H1 (cell line): ENCODE measurements at regions not wholly inside any gene's neighbourhood (a gene's known extent, or its start where the extent isn't known, plus 50 kb on each side); places are given as distances from the start of the nearest gene placed in this dataset.

Source experiments
- CTCF ChIA-PET: fragments of 300-600 bp; sonication (Branson Sonifier 250); formaldehyde crosslinking; loops from one replicate; lab custom pipeline; 2021; ENCODE audit not compliant: partially characterized antibody; lab: Charles Lee
- POLR2A ChIA-PET: fragments of 300-600 bp; sonication (Branson Sonifier 250); formaldehyde crosslinking; loops from one replicate; lab custom pipeline; 2021; ENCODE audit warnings: inconsistent platforms; ENCODE audit not compliant: partially characterized antibody; lab: Charles Lee
- DNase-seq, 2 experiments: peaks; one replicate each; pipeline versions ENCODE4 v3.0.0 to v3.0.0-alpha.2; 2010 to 2022; ENCODE audit warnings: low spot score in 2 of 2, low read depth in 1 of 2, mixed read lengths in 1 of 2
- FAIRE-seq: peaks from 2 replicates; lab custom pipeline; 2011; peaks lifted over from hg19 to GRCh38; lab: Jason Lieb, UNC
- H2AFZ ChIP-seq: 2 replicates; pipeline ENCODE4 v1.8.1; 2012; ENCODE audit warnings: low read length, inconsistent platforms
- H2AK5ac ChIP-seq: 2 replicates; pipeline ENCODE4 v1.6.1; 2013; ENCODE audit warnings: low read depth, low read length
- H2BK120ac ChIP-seq: replicated peaks from 2 replicates; pipeline ENCODE3; 2013; ENCODE audit warnings: low read depth, low read length, inconsistent platforms
- H2BK12ac ChIP-seq: 2 replicates; pipeline ENCODE4 v1.6.1; 2013; ENCODE audit warnings: low read depth, low read length
- H2BK15ac ChIP-seq: 2 replicates; pipeline ENCODE4 v1.6.1; 2013; ENCODE audit warnings: low read length
- H2BK20ac ChIP-seq: 2 replicates; pipeline ENCODE4 v1.6.1; 2013; ENCODE audit warnings: low read length
- H2BK5ac ChIP-seq: 2 replicates; pipeline ENCODE4 v1.6.1; 2013; ENCODE audit warnings: low read depth, low read length
- H3K14ac ChIP-seq: 2 replicates; pipeline ENCODE4 v1.6.1; 2013; ENCODE audit warnings: inconsistent platforms; ENCODE audit not compliant: insufficient read length
- H3K18ac ChIP-seq: 2 replicates; pipeline ENCODE4 v1.6.1; 2013; ENCODE audit warnings: low read length; ENCODE audit errors: extremely low read depth
- H3K23ac ChIP-seq: 2 replicates; pipeline ENCODE4 v1.6.1; 2013; ENCODE audit warnings: inconsistent platforms; ENCODE audit not compliant: insufficient read length
- H3K23me2 ChIP-seq: 2 replicates; pipeline ENCODE4 v1.6.1; 2013; ENCODE audit warnings: low read depth, low read length
- H3K27ac ChIP-seq: 2 replicates; pipeline ENCODE4 v1.6.1; 2011; ENCODE audit warnings: low read depth, low read length, inconsistent platforms
- H3K27me3 ChIP-seq, 4 experiments: replicated peaks in 1 of 4; 1 replicate in 1 of 4; 2 replicates in 3 of 4; pipeline versions ENCODE4 v1.6.1 to v1.8.1; 2011 to 2013; ENCODE audit warnings: low read length in 3 of 4, mild to moderate bottlenecking in 3 of 4, inconsistent platforms in 2 of 4, mixed read lengths in 2 of 4, moderate library complexity in 1 of 4; ENCODE audit not compliant: control insufficient read depth in 3 of 4, insufficient read depth in 3 of 4; ENCODE audit errors: extremely low read depth in 1 of 4
- H3K36me3 ChIP-seq, 4 experiments: 2 replicates each; pipeline versions ENCODE4 v1.6.1 to v1.8.1; 2011 to 2013; ENCODE audit warnings: mild to moderate bottlenecking in 4 of 4, low read length in 3 of 4, moderate library complexity in 2 of 4, control low read depth in 1 of 4, inconsistent platforms in 1 of 4; ENCODE audit not compliant: insufficient read depth in 4 of 4, control insufficient read depth in 2 of 4
- H3K4ac ChIP-seq: replicated peaks from 2 replicates; pipeline ENCODE3; 2013; ENCODE audit warnings: low read length, low read depth, mixed read lengths, inconsistent platforms; ENCODE audit not compliant: insufficient read length
- H3K4me1 ChIP-seq, 4 experiments: replicated peaks in 1 of 4; 1 replicate in 1 of 4; 2 replicates in 3 of 4; pipeline versions ENCODE4 v1.6.1 to v1.8.1; 2011 to 2013; ENCODE audit warnings: low read length in 3 of 4, inconsistent platforms in 2 of 4, mixed read lengths in 1 of 4; ENCODE audit not compliant: insufficient read depth in 4 of 4, control insufficient read depth in 3 of 4
- H3K4me2 ChIP-seq, 2 experiments: 2 replicates each; pipeline versions ENCODE4 v1.6.1 to v1.8.1; 2011 to 2013; ENCODE audit warnings: low read depth in 2 of 2, low read length in 2 of 2, control low read depth in 1 of 2, inconsistent platforms in 1 of 2, mild to moderate bottlenecking in 1 of 2; ENCODE audit not compliant: insufficient read depth in 1 of 2
- H3K4me3 ChIP-seq, 4 experiments: fragments of 200-600, 300-600 bp in 1 of 4; sonication (generic), shearing (Covaris generic), sonication (Bioruptor Twin) in 1 of 4; 2 replicates each; pipeline versions ENCODE4 v1.5.1 to v1.8.1; 2011 to 2016; ENCODE audit warnings: low read length in 4 of 4, low read depth in 3 of 4, control low read depth in 2 of 4, inconsistent platforms in 2 of 4, mild to moderate bottlenecking in 2 of 4, mixed read lengths in 1 of 4, moderate library complexity in 1 of 4; ENCODE audit not compliant: insufficient read depth in 2 of 4; ENCODE audit errors: extremely low read depth in 1 of 4
- H3K56ac ChIP-seq: replicated peaks from 2 replicates; pipeline ENCODE3; 2013; ENCODE audit warnings: low read depth, mild to moderate bottlenecking, mixed read lengths, low read length, inconsistent platforms; ENCODE audit not compliant: insufficient read length
- H3K79me1 ChIP-seq: 2 replicates; pipeline ENCODE4 v1.6.1; 2013; ENCODE audit warnings: low read depth, low read length, control low read depth
- H3K79me2 ChIP-seq, 2 experiments: 2 replicates each; pipeline versions ENCODE4 v1.6.1 to v1.8.1; 2012 to 2013; ENCODE audit warnings: low read length in 2 of 2, mild to moderate bottlenecking in 2 of 2, inconsistent platforms in 1 of 2; ENCODE audit not compliant: insufficient read depth in 2 of 2, control insufficient read depth in 1 of 2
- H3K9ac ChIP-seq, 4 experiments: replicated peaks in 1 of 4; 1 replicate in 1 of 4; 2 replicates in 3 of 4; pipeline versions ENCODE4 v1.6.1 to v1.8.1; 2011 to 2013; ENCODE audit warnings: low read depth in 3 of 4, low read length in 3 of 4, control low read depth in 2 of 4, mild to moderate bottlenecking in 2 of 4, moderate library complexity in 2 of 4, inconsistent platforms in 1 of 4; ENCODE audit errors: extremely low read depth in 1 of 4
- H3K9me3 ChIP-seq, 2 experiments: 2 replicates each; pipeline versions ENCODE4 v1.6.1 to v1.8.1; 2012 to 2013; ENCODE audit warnings: mild to moderate bottlenecking in 2 of 2, moderate library complexity in 2 of 2, control low read depth in 1 of 2, inconsistent platforms in 1 of 2, low read depth in 1 of 2, low read length in 1 of 2, mixed read lengths in 1 of 2; ENCODE audit not compliant: insufficient read depth in 2 of 2
- H4K20me1 ChIP-seq, 2 experiments: replicated peaks in 1 of 2; 2 replicates each; pipeline versions ENCODE3 to v1.8.1; 2011 to 2013; ENCODE audit warnings: inconsistent platforms in 2 of 2, low read length in 2 of 2, mild to moderate bottlenecking in 1 of 2; ENCODE audit not compliant: insufficient read depth in 2 of 2, control insufficient read depth in 1 of 2
- H4K5ac ChIP-seq: 2 replicates; pipeline ENCODE4 v1.6.1; 2013; ENCODE audit warnings: low read length, low read depth, mixed read lengths, inconsistent platforms; ENCODE audit not compliant: insufficient read length
- H4K8ac ChIP-seq: 2 replicates; pipeline ENCODE4 v1.8.0; 2013; ENCODE audit warnings: mild to moderate bottlenecking, moderate library complexity, low read length, inconsistent platforms; ENCODE audit not compliant: insufficient read depth; ENCODE audit errors: extremely low read depth
- H4K91ac ChIP-seq: replicated peaks from 2 replicates; pipeline ENCODE3; 2013; ENCODE audit warnings: low read length, mixed read lengths, inconsistent platforms; ENCODE audit not compliant: insufficient read length
- NRF1 ChIP-seq: IDR thresholded peaks from 2 replicates; pipeline ENCODE4 v1.6.1; 2011; ENCODE audit warnings: mild to moderate bottlenecking, low read depth, low read length, improper control_type of control experiment
- SP4 ChIP-seq: IDR thresholded peaks from 2 replicates; pipeline ENCODE4 v1.6.1; 2012; ENCODE audit warnings: low read length, inconsistent platforms
- TEAD4 ChIP-seq: IDR thresholded peaks from 2 replicates; pipeline ENCODE4 v1.6.1; 2012; ENCODE audit warnings: low read depth, low read length, inconsistent platforms, mixed read lengths

DNA sequence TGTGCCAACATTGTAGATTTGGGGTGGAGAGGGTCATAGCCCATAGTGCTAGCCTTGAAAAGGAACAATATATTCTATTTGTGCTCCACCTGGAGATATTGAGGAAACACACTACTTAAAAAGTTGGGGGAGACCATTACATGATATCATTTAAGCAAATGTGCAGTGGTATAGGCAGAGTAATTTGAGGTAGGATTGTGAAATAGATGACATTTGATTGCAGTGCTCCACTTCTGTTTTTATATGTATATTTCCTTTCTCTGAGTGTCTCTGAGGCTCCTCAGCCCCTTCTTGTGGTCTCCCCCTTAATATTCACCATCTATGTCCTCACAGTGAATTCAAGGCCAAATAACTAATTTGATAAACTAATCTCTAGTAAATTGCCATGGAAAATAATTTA lies 85.6 kb upstream of the NMU start:
- Histone ChIP-seq H2BK15ac (no peak overlapping the region), H3K36me3 (no peaks in the 10 kb centered on the region; a peak in 1 of 8 replicates), H3K4ac (no peak overlapping the region), H3K27ac (no peak overlapping the region), H3K9ac (no peak overlapping the region), H4K5ac (no peak overlapping the region), H2BK20ac (no peak overlapping the region), H2BK12ac (no peak overlapping the region), H3K56ac (no peak overlapping the region), H4K8ac (no peak overlapping the region), H3K4me1 (no peaks in the 10 kb centered on the region), H2AK5ac (no peak overlapping the region), H3K4me2 (no peak overlapping the region), H4K91ac (no peak overlapping the region), H3K23me2 (no peaks in the 10 kb centered on the region), H2BK120ac (no peak overlapping the region), H3K23ac (no peak overlapping the region), H3K18ac (no peak overlapping the region), H3K79me1 (no peaks in the 10 kb centered on the region), H3K79me2 (no peaks in the 10 kb centered on the region), H3K14ac (no peak overlapping the region), H3K4me3 (no peak overlapping the region), H2BK5ac (no peak overlapping the region), H3K27me3 (no peaks in the 10 kb centered on the region), H2AFZ (no peak overlapping the region), H4K20me1 (no peaks in the 10 kb centered on the region), H3K9me3 (no peaks in the 10 kb centered on the region)
- TF ChIP-seq SP4 = no peak
- TF ChIP-seq NRF1 = no peak
- no peak for TF ChIP-seq TEAD4
- CTCF ChIA-PET = interaction anchor here (1.0 kb wide), 1 partner anchor 87 kb away, joined by 4 read pairs; no protein-coding TSS in a partner anchor
- FAIRE-seq (no peak), DNase-seq (no peak)
- POLR2A ChIA-PET = interaction anchor here (0.6 kb wide), 1 partner anchor 178 kb away, joined by 3 read pairs; no protein-coding TSS in a partner anchor
